NCI-H1436 treated with DMSO at 0.1 percent for 48 hours (cell line): ENCODE measurements at regions not wholly inside any gene's neighbourhood (a gene's known extent, or its start where the extent isn't known, plus 50 kb on each side); places are given as distances from the start of the nearest gene placed in this dataset.
"Not testable (repeated sequence)": the region's sequence is repeated elsewhere in the genome, so short reads cannot be mapped to it uniquely, and the experiment has no call there.

Experiments
- DNase-seq: peaks from one replicate; lab custom pipeline; 2025; lab: John Stamatoyannopoulos, UW

DNA sequence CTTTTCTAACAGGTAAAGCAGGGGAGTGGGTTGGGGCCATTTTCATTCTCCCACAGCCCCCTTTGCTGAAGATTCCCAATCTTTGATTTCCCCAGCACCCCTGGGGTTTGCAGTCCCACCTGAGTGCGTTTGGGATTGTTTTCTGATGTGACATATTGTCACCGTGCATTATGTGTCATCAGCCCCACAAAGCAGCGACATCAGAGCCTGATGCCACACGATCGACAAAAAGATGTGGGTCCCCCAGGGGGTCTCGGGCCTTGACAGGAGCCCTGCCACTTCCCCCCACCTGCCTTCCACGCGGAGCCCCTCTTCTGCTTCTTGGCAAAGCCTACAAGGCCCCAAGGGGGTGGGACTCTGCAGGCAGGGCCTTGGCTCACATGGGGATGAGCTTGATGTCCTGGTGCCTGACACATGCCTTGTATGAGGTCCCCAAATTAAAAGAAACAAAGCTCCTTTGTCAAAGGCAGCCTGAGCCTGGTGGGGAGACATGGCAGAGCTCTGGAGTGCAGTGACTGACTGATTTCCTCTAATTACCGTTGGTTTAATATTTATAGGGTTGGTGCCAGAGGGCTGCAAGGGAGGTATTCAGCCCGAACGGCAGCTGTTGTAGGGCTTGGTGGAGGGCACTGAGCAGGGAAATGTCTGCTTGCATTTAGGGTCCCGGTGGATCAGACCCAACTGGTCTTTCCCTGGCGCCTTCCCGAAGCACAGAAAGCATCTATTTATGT is 149.2 kb downstream of the MIAT start:
- no peak for DNase-seq

DNA sequence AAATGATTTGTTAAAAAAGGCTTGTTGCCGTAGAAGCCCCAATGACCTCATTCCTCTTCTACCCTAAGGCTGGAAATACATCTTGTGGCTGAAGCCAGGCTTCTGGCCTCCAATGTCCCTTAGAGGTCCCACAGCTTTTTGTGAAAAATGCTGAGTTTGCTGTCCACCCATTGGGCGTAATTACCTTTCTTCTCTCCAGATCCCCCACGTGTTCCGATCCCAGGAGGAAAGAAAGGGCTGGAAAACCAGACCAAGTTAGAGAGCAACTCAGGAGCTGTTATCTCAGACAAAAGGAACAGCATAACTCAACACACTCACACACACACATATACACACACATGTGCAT is 154.2 kb downstream of the MIAT start:
- no peak for DNase-seq

DNA sequence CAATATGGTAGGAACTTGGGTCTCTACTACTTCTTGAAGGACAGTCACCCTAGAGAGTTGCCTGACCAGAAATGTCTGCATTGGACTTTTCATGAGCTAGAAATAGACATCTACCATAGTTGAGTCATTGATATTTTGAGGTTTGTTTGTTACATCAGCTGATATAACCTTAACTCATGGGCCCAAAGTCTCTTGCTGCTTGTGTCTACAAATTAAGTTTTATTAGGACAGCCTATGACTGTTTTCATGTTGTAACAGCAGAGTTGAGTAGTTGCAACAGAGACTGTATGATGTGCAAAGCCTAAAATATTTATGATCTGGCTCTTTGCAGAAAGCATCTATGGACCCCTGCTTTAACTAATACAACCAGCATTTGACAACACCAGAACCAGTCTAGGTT is 155.3 kb downstream of the MIAT start:
- DNase-seq, result no peak

DNA sequence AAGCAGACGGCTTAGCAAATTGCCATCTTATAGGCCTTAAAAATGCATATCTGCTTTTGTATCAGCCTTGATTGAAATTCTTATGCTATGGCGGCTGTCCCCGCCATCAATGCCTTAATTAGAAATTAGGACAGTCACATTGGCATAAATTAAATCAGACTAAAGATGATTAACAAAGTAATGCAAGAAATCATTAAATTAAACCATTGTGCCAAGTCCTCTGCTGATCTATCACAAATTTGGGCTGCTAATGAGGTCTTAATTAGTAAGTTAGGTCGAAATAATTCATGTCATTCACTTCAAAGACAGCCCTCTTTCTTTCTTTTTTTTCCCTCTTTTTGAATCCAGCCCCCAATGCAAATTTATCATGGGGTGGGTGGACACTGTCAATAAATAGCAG is 159.3 kb downstream of the MIAT start:
- no peak for DNase-seq

DNA sequence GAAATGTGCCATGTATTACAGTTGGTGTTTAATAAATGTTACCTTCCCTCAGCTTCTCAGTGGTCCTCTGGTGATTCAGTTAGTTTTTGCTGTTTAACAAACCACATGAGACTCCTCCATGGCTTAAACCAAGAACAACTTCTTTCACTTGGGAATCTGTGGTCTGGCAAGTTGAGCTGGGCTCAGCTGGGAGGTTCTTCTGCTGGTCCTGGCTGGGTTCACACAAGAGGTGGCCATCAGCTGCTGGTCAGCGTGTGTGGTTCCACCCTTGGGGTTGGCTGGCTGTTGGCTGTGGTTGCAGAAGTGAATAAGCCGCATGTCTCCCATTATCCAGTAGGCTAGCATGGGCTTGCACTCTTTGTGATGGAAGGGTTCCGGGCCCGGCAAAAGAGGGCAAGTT is 160.5 kb downstream of the MIAT start:
- no peak for DNase-seq

DNA sequence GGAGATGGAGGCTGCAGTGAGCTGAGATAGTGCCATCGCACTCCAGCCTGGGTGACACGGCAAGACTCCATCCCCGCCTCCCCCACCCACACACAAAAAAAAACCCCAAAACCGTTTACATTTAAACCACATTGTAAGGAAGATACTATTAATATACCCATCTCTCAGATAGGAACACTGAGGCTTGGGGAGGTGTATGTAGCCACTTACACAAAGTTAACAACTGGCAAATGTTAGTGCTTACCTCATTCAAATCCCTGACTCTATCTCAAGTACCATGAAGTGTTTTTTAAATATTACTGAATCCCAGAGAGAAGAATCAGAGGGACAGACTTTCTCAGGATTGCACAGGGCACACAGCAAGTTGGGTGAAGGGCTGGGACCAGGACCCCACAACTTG is 164.5 kb downstream of the MIAT start:
- DNase-seq, result no peak

DNA sequence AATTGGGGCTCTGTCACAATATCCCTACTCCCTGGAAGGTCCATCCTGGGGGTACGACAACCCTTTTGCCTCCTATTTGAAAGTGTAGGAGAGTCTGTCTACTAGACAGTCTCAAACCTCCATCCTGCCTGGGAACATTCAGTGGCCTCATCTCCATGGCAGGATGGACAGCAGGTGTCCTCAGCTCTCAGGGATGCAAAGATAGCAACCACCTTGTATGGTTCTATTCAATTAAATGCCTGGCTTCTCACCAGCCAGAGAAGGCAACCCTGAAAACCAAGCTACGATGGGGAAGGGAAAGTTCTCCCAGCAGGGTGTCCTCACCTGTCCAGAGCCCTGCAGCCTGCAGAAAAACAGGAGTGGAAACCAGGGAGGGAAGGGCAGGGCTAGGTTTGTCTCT is 164.9 kb downstream of the MIAT start:
- DNase-seq, result no peak

DNA sequence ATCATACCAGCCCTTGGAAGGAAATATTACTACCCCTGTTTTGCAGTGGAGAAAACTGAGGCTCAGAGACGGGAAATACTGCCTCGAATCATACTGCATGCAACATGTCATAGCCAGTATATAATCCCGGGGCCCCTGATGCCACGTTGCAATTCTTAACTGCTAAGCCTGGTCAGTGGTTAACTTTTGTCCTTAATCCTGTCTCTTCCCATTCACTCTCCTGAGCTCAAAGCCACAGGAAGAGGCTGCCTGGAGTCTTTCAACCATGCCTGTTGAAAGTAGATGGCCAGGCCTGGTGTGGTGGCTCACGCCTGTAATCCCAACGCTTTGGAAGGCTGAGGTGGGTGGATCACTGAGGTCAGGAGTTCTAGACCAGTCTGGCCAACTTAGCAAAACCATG is 166.6 kb downstream of the MIAT start:
- DNase-seq, result no peak

DNA sequence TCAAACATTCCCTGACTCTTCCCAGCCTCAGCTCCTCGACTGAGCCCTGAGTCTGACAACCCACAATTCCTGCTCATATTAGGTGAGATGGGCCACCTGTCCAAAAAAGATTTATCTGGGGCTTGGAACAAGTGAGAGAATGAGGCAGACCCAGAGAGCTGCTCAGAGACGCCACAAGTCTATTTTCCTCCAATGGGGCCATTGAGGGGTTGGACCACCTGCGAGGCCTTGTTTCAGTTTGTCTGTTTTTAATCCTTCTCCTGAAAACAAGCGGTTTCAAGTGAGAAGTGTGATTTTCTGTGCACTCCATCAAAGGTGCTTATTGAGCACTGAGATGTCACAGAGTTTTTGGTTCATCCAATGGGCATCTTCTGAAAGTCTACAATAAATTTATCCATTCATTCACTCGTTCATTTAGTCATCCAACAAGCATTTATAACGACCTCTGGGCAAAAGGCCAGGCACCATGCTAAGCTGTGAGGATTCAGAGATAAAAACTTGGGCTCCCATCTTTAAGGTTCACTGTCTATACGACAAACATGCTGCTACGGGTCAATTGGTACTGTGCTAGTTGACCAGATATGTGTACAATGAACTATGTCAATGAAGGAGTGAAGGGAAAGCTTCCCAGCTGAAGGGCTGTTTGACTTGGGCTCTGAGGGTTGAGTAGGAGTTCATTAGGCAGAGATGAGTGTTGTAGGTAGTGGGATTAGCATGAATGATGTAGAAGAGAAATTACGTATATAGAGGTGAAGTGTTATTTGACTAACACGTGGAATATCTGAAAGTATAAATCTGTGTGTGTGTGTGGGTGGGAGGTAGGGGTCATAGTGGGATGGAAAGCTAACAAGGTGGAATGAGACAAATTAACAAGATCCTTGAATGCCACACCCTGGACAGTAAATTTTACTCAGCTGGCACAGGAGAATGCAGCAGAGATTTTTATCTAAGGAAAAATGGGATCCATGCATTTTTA is 168.9 kb downstream of the MIAT start:
- no peak for DNase-seq

DNA sequence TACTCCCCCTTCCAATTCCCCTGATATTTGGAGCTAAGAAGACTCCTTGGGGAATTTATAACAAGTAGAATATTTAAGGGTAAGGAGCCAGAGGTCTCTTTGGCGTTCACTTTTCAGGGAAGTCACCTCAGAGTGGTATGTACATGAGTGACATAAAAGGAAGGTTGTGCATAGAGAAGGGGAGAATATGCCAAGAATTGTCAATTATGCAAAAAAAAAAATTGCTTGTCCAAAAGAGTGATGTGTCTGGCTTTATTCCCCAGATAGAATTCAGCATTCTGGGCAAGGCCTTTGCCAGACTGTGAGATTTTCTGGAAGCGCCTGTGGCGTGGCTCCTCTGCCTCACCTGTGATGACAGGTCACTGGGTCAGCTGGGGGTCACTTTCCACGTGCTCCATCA is 170.2 kb downstream of the MIAT start:
- no peak for DNase-seq

DNA sequence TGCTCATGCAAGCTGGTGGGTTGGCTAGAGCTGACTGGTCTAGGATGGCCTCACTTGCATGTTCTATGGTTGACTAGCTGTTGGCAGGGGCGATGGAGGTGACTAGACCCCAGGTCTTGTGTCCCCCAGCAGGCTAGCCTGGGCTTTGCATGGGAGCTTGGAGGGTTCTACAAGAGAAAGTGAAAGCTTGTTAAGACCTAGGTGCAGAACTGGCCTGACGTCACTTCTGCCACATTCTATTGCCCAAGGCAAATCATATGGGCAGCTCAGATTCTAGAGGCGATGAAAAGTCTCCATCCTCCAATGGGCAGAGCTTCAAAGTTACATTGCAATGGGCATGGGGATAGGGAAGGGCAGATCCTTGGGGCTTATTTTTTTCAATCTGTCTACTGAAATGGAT is 170.9 kb downstream of the MIAT start:
- no peak for DNase-seq

DNA sequence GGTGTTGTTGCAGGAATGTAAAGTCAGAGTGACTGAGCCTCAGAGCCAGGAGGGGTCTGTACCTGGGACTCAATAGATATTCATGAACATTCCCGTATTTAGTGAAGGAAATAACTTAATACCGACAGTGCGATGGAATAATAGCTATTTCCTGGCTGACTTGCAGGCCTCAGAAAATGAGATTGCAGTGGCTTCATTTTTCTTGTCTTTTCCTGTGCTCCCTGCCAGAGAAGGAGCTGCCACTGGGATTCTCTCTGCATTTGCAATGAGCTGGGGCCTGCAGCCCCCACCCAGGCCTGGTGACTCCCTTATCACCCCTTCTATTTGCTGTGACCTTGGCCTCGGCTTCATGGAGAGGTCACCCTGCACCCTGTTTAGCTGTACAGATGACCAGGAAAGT is 173.4 kb downstream of the MIAT start:
- no peak for DNase-seq

DNA sequence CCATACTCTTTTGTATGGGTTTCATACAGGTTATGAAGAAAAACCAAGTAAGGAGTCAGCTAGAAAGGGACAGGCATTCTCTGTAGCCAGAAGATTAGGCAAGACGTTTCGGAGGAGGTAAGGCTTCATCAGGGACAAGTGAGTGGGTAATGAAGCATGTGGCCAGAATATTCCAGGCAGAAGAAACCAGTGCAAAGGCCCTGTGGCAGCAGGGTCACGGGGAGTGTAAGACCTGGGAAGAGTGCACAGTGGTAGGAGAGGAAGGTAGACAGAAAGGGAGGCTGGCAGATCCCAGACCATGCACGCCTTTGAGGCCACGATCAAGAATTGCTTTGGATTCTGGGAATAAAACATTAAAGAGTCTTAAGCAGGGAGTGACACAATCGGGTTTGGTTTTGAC is 177.6 kb downstream of the MIAT start:
- DNase-seq, result no peak

DNA sequence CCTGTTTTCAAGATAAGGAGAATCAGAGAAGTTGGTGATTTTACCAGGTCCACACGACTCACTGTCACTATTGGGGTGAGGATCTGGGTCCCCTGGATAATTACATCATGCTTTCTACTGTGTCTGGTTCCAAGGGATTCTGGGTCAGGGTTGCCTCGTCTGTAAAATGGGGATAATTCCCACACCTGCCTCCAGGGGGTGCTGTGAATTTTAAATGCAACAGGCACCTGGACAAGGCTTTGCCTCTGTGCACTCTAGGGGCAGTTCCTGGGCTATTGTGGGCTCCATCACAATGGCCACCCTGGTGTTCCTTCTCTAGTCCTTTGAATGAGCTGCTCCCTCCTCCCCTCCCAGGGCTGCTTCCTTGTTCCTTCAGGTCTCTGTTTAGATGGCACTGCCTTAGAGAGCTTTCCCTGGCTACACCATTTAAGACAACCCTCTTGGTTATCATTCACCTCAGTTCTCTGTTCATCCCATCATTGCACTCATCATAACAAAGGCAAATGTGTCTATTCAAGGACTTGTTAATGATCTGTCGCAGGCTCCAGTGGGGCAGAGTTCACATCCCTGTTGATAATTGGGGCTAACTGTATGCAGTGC is 178.6 kb downstream of the MIAT start:
- DNase-seq, result no peak

DNA sequence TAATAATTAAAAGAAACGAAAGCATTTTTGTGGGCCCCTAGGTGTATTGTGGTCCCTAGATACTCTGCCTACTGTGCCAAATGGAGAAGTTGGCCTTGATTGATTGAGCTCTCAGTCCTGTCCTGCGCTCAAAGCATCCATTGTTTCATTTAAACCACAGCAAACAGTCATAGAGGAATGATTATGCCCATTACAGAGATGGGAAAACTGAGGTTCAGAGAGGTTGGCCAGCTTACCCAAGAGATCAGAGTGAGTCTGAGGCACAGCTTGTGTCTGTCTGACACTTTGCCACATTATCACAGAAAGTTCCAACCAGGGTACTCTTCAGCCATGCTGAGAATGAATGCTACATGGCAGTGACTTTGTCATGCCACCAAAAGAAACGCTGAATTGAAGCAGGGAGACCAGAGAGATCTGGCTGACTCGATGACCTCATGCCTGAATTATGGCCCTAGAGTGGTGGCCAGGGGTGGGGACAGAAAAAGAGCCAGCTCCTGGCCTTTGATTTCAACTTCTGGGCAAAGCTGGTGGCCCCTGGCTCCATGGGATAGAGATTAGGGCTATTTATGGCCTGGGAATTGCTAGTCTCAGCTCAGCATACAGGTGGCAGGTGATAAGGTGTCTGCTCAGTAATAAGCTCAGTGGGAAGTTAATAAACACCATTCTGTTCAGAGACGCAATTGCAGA is 180.5 kb downstream of the MIAT start:
- no peak for DNase-seq

DNA sequence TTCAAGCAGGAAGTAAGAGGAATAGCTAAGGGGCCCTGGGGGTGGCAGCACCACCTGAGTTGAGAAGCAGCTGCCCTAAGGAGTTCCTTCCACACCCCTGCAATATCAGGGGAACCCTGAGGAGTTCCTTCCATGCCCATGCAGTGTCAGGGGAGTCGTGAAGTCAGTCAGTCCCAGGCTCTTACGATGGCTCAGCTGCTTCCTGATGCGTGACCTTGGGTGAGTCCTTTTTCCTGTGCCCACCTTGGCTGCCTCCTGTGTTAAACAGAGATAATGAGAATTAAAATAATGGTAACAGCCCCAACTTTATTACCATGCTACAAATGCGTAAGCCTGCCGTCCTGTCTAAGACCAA is 181.1 kb downstream of the MIAT start:
- DNase-seq, result no peak

DNA sequence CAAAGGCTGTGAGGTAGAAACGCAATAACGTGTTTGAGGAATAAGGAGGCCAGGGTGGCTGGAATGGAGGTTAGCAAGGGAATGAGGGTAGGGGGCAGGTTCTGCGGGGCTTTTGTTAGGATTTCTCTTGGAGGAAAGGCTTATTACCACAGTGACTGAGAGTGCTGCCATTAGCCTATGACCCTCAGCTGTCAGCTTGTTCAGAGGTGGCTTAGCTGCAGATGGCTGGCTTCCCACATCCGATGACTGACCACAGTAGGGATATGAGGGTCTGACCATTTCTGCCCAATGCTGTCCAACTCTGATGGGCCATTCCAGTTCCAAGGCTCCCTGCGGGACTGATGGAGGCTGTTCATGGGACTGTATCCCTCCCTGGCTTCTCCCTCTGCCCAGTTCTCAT is 181.8 kb downstream of the MIAT start:
- no peak for DNase-seq

DNA sequence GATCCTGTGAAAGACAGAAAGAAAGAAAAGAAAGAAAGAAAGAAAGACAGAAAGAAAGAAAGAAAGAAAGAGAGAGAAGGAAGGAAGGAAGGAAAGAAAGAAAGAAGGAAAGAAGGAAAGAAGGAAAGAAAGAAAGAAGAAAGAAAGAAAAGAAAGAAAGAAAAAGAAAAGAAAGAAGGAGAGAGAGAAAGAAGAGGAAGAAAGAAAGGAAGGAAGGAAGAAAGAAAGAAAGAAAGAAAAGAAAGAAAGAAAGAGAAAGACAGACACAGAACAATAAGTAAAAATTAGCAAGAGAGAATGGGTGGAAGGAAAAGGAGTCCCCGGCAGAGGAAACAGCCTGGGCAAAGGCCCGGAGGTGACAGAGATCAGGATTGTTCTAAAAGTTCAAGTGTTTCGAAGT is 183.4 kb downstream of the MIAT start:
- DNase-seq, result not testable (repeated sequence)

DNA sequence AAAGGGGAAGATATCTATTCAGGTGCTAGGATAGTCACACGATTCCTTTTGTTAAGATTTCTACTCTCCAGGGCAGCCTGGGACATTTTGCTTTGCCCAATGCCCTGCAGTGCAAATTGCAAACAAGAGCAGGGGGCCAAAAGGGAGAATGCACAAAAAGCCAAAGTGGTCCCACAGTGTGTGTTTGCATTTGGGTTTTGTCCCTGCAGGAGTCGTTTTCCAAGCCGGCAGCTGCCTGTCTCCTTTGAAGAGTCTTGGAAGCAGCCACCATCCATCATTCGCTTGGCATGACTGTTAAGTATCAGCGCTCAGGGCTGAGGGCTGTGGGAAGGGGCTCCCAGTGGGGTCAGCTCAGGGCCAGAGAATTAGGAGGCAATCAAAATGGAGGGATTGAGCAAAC is 184.7 kb downstream of the MIAT start:
- DNase-seq, result no peak

DNA sequence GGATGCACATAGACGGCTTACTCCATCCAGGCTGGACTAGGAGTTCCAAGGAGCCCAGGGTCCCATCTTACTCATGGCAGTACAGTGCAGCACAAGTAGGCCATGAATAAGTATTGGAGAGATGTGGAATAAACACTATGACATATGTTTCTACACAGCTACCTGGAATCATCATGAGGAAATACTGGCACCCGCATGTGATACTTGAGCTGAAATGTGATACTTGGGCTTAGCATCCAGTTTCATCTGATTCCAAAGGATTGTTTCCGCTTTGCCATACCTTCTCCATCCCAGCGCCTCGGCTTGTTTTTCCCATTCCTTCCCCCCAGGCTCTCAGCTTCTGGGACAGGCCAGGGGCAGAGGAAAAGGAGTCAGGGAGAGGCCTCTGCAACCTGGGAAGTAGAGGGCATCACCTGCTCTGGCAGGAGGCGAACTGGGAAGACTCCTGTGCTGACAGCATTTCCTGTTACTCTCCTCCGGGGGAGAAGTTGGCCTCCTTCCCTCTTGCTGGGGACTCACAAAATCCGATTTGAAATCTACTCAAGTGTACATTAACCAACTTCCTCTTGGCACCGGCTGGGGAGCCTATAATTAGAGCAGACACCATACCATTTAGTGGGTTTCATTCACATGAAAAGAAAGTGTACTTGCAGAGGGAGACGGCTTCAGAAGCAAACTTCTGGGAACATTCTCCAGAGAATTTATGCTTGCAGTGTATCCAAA is 187.8 kb downstream of the MIAT start:
- no peak for DNase-seq

DNA sequence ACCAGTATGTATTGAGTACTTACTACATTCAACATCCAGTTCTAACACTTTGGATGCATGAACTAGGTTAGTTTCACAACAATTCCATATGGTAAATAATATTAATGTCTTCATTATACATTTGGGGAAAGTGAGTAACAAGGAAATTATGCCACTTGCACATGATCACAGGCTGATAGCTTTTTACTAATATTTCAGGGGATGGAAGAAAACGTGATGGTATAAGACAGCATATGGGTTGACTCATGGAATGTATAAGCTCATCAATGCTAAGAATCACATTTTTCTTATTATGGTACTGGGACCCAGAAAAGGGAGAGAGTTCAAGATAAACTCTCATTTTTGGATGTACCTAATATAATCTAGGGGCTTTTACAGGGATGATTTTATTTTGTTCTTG is 188.7 kb downstream of the MIAT start:
- DNase-seq, result no peak

DNA sequence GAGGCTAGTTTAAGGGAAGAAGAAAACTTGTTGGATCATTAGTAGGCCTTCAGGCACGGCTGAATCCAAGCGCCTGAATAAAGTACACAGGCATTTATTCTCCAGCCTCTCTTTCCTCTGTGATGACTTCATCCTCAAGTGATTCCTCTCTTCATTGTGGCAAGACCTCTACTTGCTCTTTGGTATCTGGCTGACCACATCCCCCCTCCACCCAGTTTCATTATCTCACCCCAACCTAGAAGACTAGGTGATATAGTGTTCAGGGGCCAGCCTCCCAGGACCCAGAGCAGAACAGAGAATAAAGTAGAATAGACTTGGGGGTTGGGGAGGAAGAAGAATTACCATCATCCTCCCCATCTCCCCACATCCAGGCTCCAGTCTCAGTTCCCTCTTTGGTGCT is 189.3 kb downstream of the MIAT start:
- DNase-seq, result no peak
